ENCODE measurements at regions not wholly inside any gene's neighbourhood (a gene's known extent, or its start where the extent isn't known, plus 50 kb on each side); places are given as distances from the start of the nearest gene placed in this dataset.

DNA sequence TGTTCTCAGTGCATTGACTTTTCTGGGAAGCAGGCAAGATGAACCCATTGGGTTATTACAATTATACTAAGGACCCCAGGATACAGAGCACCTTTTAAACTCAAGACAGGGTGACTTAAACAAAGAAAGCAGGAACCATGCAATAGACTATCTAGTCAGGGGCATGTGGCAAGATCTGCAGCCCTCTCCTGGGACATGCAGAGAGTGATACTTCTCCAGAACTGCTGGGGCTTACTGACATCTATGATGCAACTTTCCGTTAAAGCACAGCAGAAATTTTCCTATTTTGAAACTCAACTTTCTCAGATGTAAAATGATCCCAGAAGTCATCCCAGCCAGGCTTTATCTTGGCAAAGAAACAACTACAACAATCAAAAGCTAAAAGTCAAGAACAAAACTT lies 162.2 kb upstream of the HNMT start:
- Histone ChIP-seq H3K9me3 (peaks cover 0 to 41% (median 13%) of the 10 kb centered on the region in 8 donors), H3K4me1 (no peaks in the 10 kb centered on the region), H3K27ac (no peak overlapping the region), H3K27me3 (replicated peaks in 1 of 7) (no peaks in the 10 kb centered on the region), H3K36me3 (no peaks in the 10 kb centered on the region), H3K4me3 (no peak overlapping the region)
- 77 to 90% (median 88%) methylated on average over 1 of the region's 1 CpG for WGBS, 5 donors
- DNase-seq: no peak
- intact Hi-C loops (cut with DNase I; ENCODE audit: low total_unique reads): no loop called here
- TF ChIP-seq, protein P1, sequence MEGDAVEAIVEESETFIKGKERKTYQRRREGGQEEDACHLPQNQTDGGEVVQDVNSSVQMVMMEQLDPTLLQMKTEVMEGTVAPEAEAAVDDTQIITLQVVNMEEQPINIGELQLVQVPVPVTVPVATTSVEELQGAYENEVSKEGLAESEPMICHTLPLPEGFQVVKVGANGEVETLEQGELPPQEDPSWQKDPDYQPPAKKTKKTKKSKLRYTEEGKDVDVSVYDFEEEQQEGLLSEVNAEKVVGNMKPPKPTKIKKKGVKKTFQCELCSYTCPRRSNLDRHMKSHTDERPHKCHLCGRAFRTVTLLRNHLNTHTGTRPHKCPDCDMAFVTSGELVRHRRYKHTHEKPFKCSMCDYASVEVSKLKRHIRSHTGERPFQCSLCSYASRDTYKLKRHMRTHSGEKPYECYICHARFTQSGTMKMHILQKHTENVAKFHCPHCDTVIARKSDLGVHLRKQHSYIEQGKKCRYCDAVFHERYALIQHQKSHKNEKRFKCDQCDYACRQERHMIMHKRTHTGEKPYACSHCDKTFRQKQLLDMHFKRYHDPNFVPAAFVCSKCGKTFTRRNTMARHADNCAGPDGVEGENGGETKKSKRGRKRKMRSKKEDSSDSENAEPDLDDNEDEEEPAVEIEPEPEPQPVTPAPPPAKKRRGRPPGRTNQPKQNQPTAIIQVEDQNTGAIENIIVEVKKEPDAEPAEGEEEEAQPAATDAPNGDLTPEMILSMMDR (IDR thresholded peaks at IDR 0.05 in 8 of 11, conservative IDR thresholded peaks at IDR 0.05 in 3 of 11): no peak
- no peak for TF ChIP-seq POLR2A (IDR thresholded peaks at IDR 0.05)
- TF ChIP-seq POLR2AphosphoS5 (IDR thresholded peaks at IDR 0.05): no peak

DNA sequence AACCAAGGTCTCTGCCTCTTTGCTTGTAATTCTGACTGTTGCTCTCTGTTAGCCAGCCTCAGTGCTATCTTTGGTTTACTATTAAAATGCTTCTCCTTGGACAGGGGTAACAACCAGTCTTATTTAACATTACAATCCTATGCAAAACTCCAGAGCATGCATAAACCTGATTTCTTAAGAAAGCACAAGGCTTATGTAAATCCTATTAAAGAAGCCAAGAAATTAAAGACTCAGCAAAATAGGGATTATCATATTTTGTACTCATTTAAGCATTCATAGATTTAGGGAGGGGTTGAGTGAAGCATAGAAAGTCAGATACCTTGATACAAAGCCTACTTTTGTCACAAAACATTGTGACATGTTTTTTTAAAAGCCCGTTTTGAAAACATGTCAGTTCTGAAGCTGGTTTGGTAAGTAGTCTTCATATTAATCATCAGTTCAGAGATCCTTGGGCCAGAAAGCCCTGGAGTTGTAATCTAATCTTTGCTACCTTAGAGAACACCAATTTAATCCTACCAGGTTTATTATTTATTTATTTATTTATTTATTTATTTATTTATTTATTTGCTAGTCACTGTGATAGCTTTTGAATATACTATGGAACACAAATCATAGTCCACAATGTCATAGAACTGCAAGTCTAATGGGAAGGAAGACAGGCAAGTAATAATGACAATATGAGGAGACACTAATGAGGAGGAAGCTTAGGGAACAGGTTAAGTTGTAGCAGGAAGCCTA lies 158.0 kb upstream of the HNMT start:
- no peak for DNase-seq
- WGBS, 5 donors: 0 to 39% (median 34%) methylated on average over 1 of the region's 1 CpG

DNA sequence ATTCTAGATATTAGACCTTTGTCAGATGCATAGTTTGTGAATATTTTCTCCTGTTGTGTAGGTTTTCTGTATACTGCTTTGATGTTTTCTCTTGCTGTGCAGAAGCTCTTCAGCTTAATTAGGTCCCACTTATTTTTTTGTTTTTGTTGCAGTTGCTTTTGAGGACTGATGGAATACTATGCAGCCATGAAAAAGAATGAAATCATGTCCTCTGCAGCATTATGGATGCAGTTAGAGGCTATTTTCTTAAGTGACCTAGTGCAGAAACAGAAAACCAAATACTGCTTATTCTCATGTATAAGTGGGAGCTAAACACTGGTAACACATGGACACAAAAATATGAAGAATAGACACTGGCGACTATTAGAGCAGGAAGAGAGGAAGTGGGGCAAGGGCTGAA lies 155.0 kb upstream of the HNMT start:
- Histone ChIP-seq H3K27ac (no peak overlapping the region), H3K4me3 (no peak overlapping the region), H3K4me1 (no peaks in the 10 kb centered on the region), H3K9me3 (peaks cover 0 to 14% (median 5%) of the 10 kb centered on the region in 8 donors), H3K27me3 (replicated peaks in 1 of 7) (no peaks in the 10 kb centered on the region), H3K36me3 (no peaks in the 10 kb centered on the region)
- intact Hi-C loops (cut with DNase I; ENCODE audit: low total_unique reads): no loop called here
- TF ChIP-seq POLR2AphosphoS5 (IDR thresholded peaks at IDR 0.05) (no peak), POLR2A (IDR thresholded peaks at IDR 0.05) (no peak)
- TF ChIP-seq, protein P1 (IDR thresholded peaks at IDR 0.05 in 8 of 11, conservative IDR thresholded peaks at IDR 0.05 in 3 of 11): no peak
- WGBS, 5 donors: 84 to 100% (median 94%) methylated on average over 1 of the region's 1 CpG
- DNase-seq: no peak

More for the DNA sequence above, 158.0 kb upstream of the HNMT start:
- Histone ChIP-seq H3K4me1 (no peaks in the 10 kb centered on the region), H3K4me3 (no peak overlapping the region), H3K36me3 (no peaks in the 10 kb centered on the region), H3K27ac (no peak overlapping the region), H3K27me3 (replicated peaks in 1 of 7) (no peaks in the 10 kb centered on the region), H3K9me3 (peaks cover 0 to 21% (median 10%) of the 10 kb centered on the region in 8 donors)
- TF ChIP-seq, protein P1 (IDR thresholded peaks at IDR 0.05 in 8 of 11, conservative IDR thresholded peaks at IDR 0.05 in 3 of 11): no peak
- TF ChIP-seq POLR2A (IDR thresholded peaks at IDR 0.05) (no peak), POLR2AphosphoS5 (IDR thresholded peaks at IDR 0.05) (no peak)
- intact Hi-C loops (cut with DNase I; ENCODE audit: low total_unique reads): no loop called here

DNA sequence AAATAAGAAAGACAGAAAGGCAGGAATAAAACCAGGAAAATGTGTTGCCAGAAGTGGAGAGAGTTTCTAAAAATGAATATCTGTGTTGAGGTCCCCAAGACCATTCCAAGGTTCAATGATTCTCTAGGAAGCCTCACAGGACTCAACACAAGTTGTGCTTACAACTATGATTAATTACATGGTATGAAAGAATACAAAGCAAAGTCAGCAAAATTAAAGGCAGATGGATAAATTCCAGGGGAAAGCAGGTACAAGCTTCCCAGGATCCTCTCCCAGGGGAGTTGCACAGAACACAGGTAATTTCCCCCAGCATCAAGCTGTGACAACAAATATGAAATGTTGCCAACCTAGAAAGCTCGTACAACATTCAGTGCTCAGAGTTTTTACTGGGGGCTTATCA lies 154.4 kb upstream of the HNMT start:
- Histone ChIP-seq H3K4me1 (no peaks in the 10 kb centered on the region), H3K9me3 (peaks cover 0 to 14% (median 5%) of the 10 kb centered on the region in 8 donors), H3K4me3 (no peak overlapping the region), H3K27ac (no peak overlapping the region), H3K36me3 (no peaks in the 10 kb centered on the region), H3K27me3 (replicated peaks in 1 of 7) (no peaks in the 10 kb centered on the region)
- no peak for TF ChIP-seq POLR2A (IDR thresholded peaks at IDR 0.05)
- TF ChIP-seq, protein P1 (IDR thresholded peaks at IDR 0.05 in 8 of 11, conservative IDR thresholded peaks at IDR 0.05 in 3 of 11): no peak
- TF ChIP-seq POLR2AphosphoS5 (IDR thresholded peaks at IDR 0.05): no peak
- 64 to 88% (median 82%) methylated on average over 1 of the region's 1 CpG for WGBS, 5 donors
- DNase-seq: no peak
- intact Hi-C loops (cut with DNase I; ENCODE audit: low total_unique reads): no loop called here
